ENCODE measurements at regions not wholly inside any gene's neighbourhood (a gene's known extent, or its start where the extent isn't known, plus 50 kb on each side); places are given as distances from the start of the nearest gene placed in this dataset.

DNA sequence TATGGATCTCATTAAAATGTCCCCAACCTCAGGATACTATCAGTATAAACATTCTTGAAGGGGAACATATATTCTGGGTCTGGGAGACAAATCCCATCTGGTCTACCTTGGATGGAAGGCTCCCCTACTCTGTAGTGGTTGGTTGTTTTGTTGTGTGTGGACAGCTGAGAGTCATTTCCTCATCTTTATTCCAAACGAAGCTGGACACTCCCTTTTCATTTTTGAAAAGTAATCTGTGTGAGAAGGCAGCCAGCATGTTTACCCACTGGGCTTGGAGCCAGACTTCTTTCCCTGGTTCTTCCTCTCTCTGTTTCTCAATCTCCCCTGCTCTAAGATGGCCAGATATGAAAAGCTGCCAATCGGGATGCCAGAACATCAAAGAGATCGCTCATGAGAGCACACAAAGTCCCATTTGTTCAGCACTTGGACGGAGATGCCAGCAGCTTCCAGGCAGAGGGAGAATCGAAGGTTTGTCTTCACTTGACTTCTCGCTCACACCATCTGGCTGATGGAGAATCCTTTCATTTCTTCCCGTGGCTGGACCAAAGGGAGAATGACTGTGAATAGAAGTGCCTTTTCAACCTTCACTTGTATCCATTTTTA lies 108.1 kb upstream of the AGR3 start (continued):
- TF ChIP-seq ZNF367 (CRISPR knock-in tag; IDR thresholded peaks at IDR 0.05; ENCODE audit: borderline replicate concordance) (no peak), ZNF224 (CRISPR knock-in tag; IDR thresholded peaks at IDR 0.05) (no peak), CC2D1A (CRISPR knock-in tag; IDR thresholded peaks at IDR 0.05) (no peak), NFYB (CRISPR knock-in tag; IDR thresholded peaks at IDR 0.05) (peak; percentile 55; the same call in 1 of the 2 replicates), MAFF (IDR thresholded peaks at IDR 0.05; ENCODE audit: low read depth, low read length) (no peak), CBX1 (IDR thresholded peaks at IDR 0.05; ENCODE audit: low read depth) (no peak), ZSCAN31 (CRISPR knock-in tag; IDR thresholded peaks at IDR 0.05; ENCODE audit: low read depth) (peak; percentile 77; the same call in 1 of the 2 replicates), ATF1 (CRISPR knock-in tag; IDR thresholded peaks at IDR 0.05) (peak; percentile 69), IKZF1 (IDR thresholded peaks at IDR 0.05) (no peak), NPAS2 (CRISPR knock-in tag; IDR thresholded peaks at IDR 0.05; ENCODE audit: borderline replicate concordance) (no peak), PHB2 (IDR thresholded peaks at IDR 0.05; ENCODE audit: partially characterized antibody) (no peak), HOXA9 (CRISPR knock-in tag; IDR thresholded peaks at IDR 0.05; ENCODE audit: borderline replicate concordance) (no peak), RELA (CRISPR knock-in tag; IDR thresholded peaks at IDR 0.05) (no peak), POLR2A (IDR thresholded peaks at IDR 0.05; ENCODE audit: insufficient read depth in 1 of 2, low read depth in 2 of 2, low read length in 2 of 2) (peak in 1 of 2 experiments; percentile 41; a peak in 1 of 4 replicates), ZMAT3 (CRISPR knock-in tag; conservative IDR thresholded peaks at IDR 0.05) (peak; percentile 55; the same call in 1 of the 2 replicates)
- TF ChIP-seq, protein P1, sequence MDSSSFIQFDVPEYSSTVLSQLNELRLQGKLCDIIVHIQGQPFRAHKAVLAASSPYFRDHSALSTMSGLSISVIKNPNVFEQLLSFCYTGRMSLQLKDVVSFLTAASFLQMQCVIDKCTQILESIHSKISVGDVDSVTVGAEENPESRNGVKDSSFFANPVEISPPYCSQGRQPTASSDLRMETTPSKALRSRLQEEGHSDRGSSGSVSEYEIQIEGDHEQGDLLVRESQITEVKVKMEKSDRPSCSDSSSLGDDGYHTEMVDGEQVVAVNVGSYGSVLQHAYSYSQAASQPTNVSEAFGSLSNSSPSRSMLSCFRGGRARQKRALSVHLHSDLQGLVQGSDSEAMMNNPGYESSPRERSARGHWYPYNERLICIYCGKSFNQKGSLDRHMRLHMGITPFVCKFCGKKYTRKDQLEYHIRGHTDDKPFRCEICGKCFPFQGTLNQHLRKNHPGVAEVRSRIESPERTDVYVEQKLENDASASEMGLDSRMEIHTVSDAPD (CRISPR knock-in tag; IDR thresholded peaks at IDR 0.05), result peak; percentile 95
- TF ChIP-seq, protein P2, sequence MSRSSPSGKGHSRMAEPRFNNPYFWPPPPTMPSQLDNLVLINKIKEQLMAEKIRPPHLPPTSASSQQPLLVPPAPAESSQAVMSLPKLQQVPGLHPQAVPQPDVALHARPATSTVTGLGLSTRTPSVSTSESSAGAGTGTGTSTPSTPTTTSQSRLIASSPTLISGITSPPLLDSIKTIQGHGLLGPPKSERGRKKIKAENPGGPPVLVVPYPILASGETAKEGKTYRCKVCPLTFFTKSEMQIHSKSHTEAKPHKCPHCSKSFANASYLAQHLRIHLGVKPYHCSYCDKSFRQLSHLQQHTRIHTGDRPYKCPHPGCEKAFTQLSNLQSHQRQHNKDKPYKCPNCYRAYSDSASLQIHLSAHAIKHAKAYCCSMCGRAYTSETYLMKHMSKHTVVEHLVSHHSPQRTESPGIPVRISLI (CRISPR knock-in tag; IDR thresholded peaks at IDR 0.05; ENCODE audit: borderline replicate concordance), result peak; percentile 44; the same call in 1 of the 2 replicates
- TF ChIP-seq, protein P3, sequence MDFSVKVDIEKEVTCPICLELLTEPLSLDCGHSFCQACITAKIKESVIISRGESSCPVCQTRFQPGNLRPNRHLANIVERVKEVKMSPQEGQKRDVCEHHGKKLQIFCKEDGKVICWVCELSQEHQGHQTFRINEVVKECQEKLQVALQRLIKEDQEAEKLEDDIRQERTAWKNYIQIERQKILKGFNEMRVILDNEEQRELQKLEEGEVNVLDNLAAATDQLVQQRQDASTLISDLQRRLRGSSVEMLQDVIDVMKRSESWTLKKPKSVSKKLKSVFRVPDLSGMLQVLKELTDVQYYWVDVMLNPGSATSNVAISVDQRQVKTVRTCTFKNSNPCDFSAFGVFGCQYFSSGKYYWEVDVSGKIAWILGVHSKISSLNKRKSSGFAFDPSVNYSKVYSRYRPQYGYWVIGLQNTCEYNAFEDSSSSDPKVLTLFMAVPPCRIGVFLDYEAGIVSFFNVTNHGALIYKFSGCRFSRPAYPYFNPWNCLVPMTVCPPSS (IDR thresholded peaks at IDR 0.05), result no peak
- TF ChIP-seq, protein P4, sequence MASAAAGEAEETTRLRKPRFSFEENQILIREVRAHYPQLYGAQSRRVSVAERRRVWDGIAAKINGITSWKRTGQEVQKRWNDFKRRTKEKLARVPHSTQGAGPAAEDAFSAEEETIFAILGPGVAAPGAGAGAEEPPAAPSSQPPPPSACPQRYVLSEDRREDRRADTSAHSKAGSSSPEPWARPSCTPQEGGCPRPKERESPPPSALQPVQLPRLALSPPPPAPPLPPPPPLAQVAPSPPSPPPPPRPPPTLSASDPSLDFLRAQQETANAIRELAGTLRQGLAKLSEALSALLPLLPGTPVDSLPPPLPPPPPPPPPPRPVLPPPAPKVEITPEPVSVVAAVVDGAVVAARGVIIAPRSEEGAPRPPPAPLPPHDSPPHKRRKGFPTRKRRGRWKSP (CRISPR knock-in tag; IDR thresholded peaks at IDR 0.05), result peak; percentile 61; the same call in 1 of the 2 replicates
- TF ChIP-seq, protein P5, sequence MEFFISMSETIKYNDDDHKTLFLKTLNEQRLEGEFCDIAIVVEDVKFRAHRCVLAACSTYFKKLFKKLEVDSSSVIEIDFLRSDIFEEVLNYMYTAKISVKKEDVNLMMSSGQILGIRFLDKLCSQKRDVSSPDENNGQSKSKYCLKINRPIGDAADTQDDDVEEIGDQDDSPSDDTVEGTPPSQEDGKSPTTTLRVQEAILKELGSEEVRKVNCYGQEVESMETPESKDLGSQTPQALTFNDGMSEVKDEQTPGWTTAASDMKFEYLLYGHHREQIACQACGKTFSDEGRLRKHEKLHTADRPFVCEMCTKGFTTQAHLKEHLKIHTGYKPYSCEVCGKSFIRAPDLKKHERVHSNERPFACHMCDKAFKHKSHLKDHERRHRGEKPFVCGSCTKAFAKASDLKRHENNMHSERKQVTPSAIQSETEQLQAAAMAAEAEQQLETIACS (CRISPR knock-in tag; IDR thresholded peaks at IDR 0.05), result no peak
- TF ChIP-seq, protein P6, sequence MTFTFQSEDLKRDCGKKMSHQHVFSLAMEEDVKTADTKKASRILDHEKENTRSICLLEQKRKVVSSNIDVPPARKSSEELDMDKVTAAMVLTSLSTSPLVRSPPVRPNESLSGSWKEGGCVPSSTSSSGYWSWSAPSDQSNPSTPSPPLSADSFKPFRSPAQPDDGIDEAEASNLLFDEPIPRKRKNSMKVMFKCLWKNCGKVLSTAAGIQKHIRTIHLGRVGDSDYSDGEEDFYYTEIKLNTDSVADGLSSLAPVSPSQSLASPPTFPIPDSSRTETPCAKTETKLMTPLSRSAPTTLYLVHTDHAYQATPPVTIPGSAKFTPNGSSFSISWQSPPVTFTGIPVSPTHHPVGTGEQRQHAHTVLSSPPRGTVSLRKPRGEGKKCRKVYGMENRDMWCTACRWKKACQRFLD (CRISPR knock-in tag; IDR thresholded peaks at IDR 0.05; ENCODE audit: borderline replicate concordance), result no peak

All from HepG2 (cell line).